ENCODE measurements at regions not wholly inside any gene's neighbourhood (a gene's known extent, or its start where the extent isn't known, plus 50 kb on each side); places are given as distances from the start of the nearest gene placed in this dataset.

DNA sequence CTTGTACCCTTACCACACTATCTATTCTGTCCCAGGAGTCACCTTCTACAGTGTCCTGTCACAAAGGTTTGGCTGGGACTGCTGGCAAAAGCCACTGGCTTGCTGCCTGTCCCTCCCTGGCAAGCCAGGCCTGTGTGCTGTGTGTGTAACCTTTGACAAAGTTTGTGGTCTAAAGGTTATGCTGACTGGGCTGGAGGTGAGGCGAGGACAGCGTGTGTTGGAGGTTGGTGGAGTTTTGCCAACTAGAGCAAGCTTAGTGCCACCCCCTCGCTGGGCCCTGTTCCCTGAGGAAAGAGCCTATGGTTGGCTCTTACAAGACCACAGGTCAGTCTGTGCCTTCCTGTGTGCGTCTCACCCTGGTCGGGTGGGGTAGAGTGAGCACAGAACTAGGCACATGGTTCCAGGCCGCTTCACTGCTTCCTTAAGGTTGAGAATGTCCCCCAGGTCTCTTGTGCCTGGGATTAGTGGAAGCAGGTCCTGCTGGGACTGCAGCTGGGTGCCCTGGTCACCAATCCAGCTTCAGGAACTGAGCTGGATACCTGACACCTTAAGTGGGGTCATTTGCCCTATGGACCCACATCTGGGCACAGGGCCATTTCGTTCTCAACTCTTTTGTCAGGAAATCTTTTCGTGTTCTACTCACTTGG lies 152.2 kb downstream of the GADD45G start:
- H3K79me2 ChIP-seq (ENCODE audit: control insufficient read depth in 1 of 2, insufficient read depth in 2 of 2, low read length in 2 of 2) = no peaks in the 10 kb centered on the region
- TF ChIP-seq TBP (IDR thresholded peaks at IDR 0.05; ENCODE audit: low read depth, low read length) = no peak
- TF ChIP-seq, protein P1, sequence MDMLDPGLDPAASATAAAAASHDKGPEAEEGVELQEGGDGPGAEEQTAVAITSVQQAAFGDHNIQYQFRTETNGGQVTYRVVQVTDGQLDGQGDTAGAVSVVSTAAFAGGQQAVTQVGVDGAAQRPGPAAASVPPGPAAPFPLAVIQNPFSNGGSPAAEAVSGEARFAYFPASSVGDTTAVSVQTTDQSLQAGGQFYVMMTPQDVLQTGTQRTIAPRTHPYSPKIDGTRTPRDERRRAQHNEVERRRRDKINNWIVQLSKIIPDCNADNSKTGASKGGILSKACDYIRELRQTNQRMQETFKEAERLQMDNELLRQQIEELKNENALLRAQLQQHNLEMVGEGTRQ (IDR thresholded peaks at IDR 0.05; ENCODE audit: low read length) = no peak
- TF ChIP-seq BRCA1 (IDR thresholded peaks at IDR 0.05; ENCODE audit: low read depth, low read length) = no peak
- no peak for TF ChIP-seq HDAC6 (IDR thresholded peaks at IDR 0.05; ENCODE audit: low read depth, low read length)
- no peak for TF ChIP-seq RAD21 (IDR thresholded peaks at IDR 0.05 in 1 of 2, conservative IDR thresholded peaks at IDR 0.05 in 1 of 2; ENCODE audit: low read depth in 2 of 2, low read length in 2 of 2)
- no peak for TF ChIP-seq CBX5 (IDR thresholded peaks at IDR 0.05; ENCODE audit: low read depth, low read length)
- TF ChIP-seq SUZ12 (IDR thresholded peaks at IDR 0.05; ENCODE audit: low read length) = no peak
- TF ChIP-seq ASH2L (IDR thresholded peaks at IDR 0.05; ENCODE audit: low read length) = no peak
- no peak for TF ChIP-seq KDM5A (IDR thresholded peaks at IDR 0.05; ENCODE audit: low read length)
- TF ChIP-seq EGR1 (IDR thresholded peaks at IDR 0.05; ENCODE audit: borderline replicate concordance, low read depth, low read length) = no peak
- no peak for TF ChIP-seq TCF12 (IDR thresholded peaks at IDR 0.05; ENCODE audit: low read depth, low read length)
- no peak for TF ChIP-seq GABPA (IDR thresholded peaks at IDR 0.05; ENCODE audit: borderline replicate concordance, insufficient read depth, low read length)
- TF ChIP-seq MAFK (IDR thresholded peaks at IDR 0.05; ENCODE audit: low read depth, low read length) = no peak

More for the DNA sequence above, 152.2 kb downstream of the GADD45G start:
- DNase-seq (ENCODE audit: low read depth in 1 of 2, low spot score in 2 of 2) = no peak
- Histone ChIP-seq H3K23me2 (ENCODE audit: low read depth, low read length) (no peaks in the 10 kb centered on the region), H3K9ac (replicated peaks in 1 of 4; ENCODE audit: extremely low read depth in 1 of 4, low read depth in 3 of 4, low read length in 3 of 4) (no peak overlapping the region), H3K14ac (ENCODE audit: insufficient read length) (no peak overlapping the region), H2BK20ac (ENCODE audit: low read length) (no peak overlapping the region), H2BK12ac (ENCODE audit: low read depth, low read length) (no peak overlapping the region), H3K4me3 (ENCODE audit: extremely low read depth in 1 of 4, insufficient read depth in 2 of 4, low read depth in 3 of 4, low read length in 4 of 4) (no peak overlapping the region), H3K27me3 (replicated peaks in 1 of 4; ENCODE audit: control insufficient read depth in 3 of 4, extremely low read depth in 1 of 4, insufficient read depth in 3 of 4, low read length in 3 of 4) (no peaks in the 10 kb centered on the region), H3K56ac (replicated peaks; ENCODE audit: insufficient read length, low read depth, low read length) (no peak overlapping the region), H3K4me1 (replicated peaks in 1 of 4; ENCODE audit: control insufficient read depth in 3 of 4, insufficient read depth in 4 of 4, low read length in 3 of 4) (peaks cover 0 to 7% (median 3%) of the 10 kb centered on the region in 4 experiments; a peak in 2 of 7 replicates), H4K8ac (ENCODE audit: extremely low read depth, insufficient read depth, low read length) (no peak overlapping the region), H2AFZ (ENCODE audit: low read length) (no peak overlapping the region), H3K18ac (ENCODE audit: extremely low read depth, low read length) (no peak overlapping the region), H3K36me3 (ENCODE audit: control insufficient read depth in 2 of 4, insufficient read depth in 4 of 4, low read length in 3 of 4) (no peaks in the 10 kb centered on the region), H3K9me3 (ENCODE audit: insufficient read depth in 2 of 2, low read depth in 1 of 2, low read length in 1 of 2) (no peaks in the 10 kb centered on the region), H4K5ac (ENCODE audit: insufficient read length, low read depth, low read length) (no peak overlapping the region), H2AK5ac (ENCODE audit: low read depth, low read length) (no peak overlapping the region), H3K27ac (ENCODE audit: low read depth, low read length) (no peak overlapping the region), H3K4me2 (ENCODE audit: insufficient read depth in 1 of 2, low read depth in 2 of 2, low read length in 2 of 2) (no peak overlapping the region), H2BK5ac (ENCODE audit: low read depth, low read length) (no peak overlapping the region), H3K79me1 (ENCODE audit: low read depth, low read length) (no peaks in the 10 kb centered on the region), H3K4ac (replicated peaks; ENCODE audit: insufficient read length, low read depth, low read length) (no peak overlapping the region), H4K20me1 (replicated peaks in 1 of 2; ENCODE audit: control insufficient read depth in 1 of 2, insufficient read depth in 2 of 2, low read length in 2 of 2) (no peaks in the 10 kb centered on the region), H3K23ac (ENCODE audit: insufficient read length) (no peak overlapping the region), H2BK120ac (replicated peaks; ENCODE audit: low read depth, low read length) (no peak overlapping the region), H4K91ac (replicated peaks; ENCODE audit: insufficient read length, low read length) (no peak overlapping the region), H2BK15ac (ENCODE audit: low read length) (no peak overlapping the region)
- FAIRE-seq = no peak
- CTCF ChIA-PET (ENCODE audit: partially characterized antibody) = interaction anchor here (0.8 to 2.7 kb wide), 9 partner anchors 14 to 331 kb away, joined by 3 to 8 read pairs (median 4); no protein-coding TSS in a partner anchor
- WGBS, 2 experiments (ENCODE audit: extremely low coverage in 1 of 2, insufficient coverage in 1 of 2, insufficient read length in 1 of 2, insufficient replicate concordance in 2 of 2, low coverage in 1 of 2, low lambda C conversion rate in 2 of 2, missing lambda C conversion rate in 1 of 2) = 84% methylated on average over 8 of the region's 8 CpGs; no CpG with 5 or more reads in 1 of the 2 experiments
- POLR2A ChIA-PET (ENCODE audit: partially characterized antibody) = interaction anchor here (0.9 to 1.3 kb wide), 3 partner anchors 26 to 152 kb away, joined by 3 to 5 read pairs (median 4); partner anchors contain the start of gene GADD45G

Data from H1 (cell line).